NCI-H1105 (cell line): ENCODE measurements at regions not wholly inside any gene's neighbourhood (a gene's known extent, or its start where the extent isn't known, plus 50 kb on each side); places are given as distances from the start of the nearest gene placed in this dataset.

ENCODE experiments used
- DNase-seq: peaks from one replicate; lab custom pipeline; 2025; lab: John Stamatoyannopoulos, UW

DNA sequence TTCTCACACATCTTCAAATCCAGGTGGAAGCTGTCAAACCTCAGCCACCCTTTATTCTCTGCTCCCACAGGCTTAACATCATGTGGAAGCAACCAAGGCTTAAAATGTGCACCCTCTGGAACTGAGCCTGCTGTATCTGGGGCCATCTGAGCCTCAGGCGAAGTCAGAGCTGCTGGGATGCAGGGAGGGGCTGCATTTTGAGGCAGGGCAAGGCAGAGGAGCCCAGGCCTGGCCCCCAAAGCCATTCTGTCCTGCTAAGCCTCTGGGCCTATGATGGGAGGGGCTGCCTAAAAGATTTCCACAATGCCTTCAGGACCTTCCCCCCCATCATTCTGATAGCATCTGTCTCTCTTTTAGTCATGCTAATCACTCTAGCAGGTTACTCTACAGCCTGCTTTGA, 51.7 kb upstream of the COBL start:
- no peak for DNase-seq

DNA sequence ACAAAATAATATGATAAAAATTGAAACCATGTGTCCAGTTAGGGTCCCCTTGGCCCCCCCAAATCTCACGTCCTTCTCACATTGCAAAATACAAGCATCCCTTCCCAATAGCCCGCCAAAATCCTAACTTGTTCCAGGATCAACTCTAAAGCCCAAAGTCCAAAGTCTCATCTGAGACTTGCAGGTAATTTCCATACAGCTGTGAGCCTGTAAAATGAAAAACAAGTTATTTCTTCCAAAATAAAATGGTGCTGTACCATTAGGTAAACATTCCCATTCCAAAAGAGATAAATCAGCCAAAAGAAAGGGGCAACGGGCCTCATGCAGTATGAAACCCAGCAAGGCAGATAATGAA, 51.0 kb upstream of the COBL start:
- no peak for DNase-seq

DNA sequence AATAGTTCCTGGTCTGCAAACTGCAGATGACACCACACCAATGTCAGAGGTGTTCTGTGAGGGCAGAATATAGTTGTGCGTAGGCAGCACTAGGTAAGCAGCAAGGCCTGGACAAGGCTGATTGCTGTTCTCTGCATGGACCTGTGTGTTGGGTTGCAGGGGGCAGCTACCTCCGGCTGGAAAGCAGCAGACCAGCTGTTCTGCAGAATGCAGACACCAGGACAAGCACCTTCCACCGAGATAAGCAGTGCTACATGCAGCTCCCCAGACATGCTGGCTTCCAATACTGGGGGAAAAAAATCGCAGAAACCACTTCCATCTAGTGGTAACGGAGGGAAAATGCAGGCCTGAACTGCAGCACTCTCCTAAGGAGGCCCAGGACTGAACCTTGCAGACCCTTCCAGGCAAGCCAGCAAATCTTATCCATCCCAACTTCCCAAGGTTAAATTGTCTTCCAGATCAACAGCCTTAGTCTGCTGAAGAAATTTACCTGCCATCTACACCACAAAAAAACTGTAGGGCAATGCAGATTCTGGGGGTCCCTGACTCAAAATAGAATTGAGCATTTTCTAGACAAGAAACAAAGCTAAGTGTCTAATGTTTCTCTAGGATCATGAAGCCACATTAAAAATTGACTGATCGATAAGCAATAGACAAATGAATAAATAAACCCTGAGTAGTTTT, 50.5 kb upstream of the COBL start:
- DNase-seq = no peak
